ENCODE measurements at regions not wholly inside any gene's neighbourhood (a gene's known extent, or its start where the extent isn't known, plus 50 kb on each side); places are given as distances from the start of the nearest gene placed in this dataset.

DNA sequence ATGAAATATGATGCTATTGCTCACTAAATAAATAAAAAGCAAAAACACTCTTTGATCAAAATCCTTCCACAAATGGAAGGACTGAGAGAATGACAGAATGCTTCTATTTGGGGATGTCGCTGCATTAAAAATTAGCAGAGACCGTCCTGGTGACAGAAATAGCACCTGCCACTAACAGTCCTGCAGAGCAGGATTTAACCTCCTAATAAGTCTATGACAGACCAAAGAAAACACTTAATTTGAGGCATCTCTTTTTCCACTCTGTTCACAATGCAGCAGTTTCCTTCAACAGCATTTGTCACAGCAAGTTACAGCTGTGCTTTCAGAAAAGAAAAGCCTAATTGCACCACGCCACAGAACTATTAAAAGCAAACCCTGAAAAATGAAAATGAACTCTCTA is 140.6 kb upstream of the BEND6 start:
- TF ChIP-seq, protein P1, sequence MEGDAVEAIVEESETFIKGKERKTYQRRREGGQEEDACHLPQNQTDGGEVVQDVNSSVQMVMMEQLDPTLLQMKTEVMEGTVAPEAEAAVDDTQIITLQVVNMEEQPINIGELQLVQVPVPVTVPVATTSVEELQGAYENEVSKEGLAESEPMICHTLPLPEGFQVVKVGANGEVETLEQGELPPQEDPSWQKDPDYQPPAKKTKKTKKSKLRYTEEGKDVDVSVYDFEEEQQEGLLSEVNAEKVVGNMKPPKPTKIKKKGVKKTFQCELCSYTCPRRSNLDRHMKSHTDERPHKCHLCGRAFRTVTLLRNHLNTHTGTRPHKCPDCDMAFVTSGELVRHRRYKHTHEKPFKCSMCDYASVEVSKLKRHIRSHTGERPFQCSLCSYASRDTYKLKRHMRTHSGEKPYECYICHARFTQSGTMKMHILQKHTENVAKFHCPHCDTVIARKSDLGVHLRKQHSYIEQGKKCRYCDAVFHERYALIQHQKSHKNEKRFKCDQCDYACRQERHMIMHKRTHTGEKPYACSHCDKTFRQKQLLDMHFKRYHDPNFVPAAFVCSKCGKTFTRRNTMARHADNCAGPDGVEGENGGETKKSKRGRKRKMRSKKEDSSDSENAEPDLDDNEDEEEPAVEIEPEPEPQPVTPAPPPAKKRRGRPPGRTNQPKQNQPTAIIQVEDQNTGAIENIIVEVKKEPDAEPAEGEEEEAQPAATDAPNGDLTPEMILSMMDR (IDR thresholded peaks at IDR 0.05): no peak
- no peak for TF ChIP-seq POLR2AphosphoS5 (IDR thresholded peaks at IDR 0.05)
- no peak for TF ChIP-seq POLR2A (IDR thresholded peaks at IDR 0.05)
